ENCODE measurements at regions not wholly inside any gene's neighbourhood (a gene's known extent, or its start where the extent isn't known, plus 50 kb on each side); places are given as distances from the start of the nearest gene placed in this dataset.

- no peak for DNase-seq (ENCODE audit: low read depth in 3 of 3, low spot score in 1 of 3)
Measured at GRCh38 chrX:38987198-38987651, 186.0 kb downstream of the MID1IP1 start.

DNA sequence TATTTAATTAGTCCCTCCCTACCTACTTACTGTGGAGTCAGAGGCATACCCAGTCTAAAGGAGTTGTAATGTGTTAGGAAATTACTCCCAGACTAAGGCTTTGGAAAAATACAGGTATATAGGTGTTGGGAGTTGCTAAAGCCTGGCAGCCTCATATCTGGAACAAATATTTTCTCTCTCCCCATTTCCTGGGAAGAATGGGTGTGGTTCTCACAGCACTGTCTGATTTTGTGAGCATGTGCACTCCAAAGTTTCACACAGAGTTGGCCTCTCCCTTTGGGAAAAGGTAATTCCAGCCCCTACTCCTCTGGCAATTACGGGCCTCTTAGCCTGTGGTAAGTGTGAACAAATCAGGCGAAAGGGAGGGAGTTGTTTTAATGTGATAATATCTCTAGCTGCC is 187.0 kb downstream of the MID1IP1 start:
- no peak for DNase-seq (ENCODE audit: low read depth in 3 of 3, low spot score in 1 of 3)

GRCh38 chrX:38989076-38989475 is 187.8 kb downstream of the MID1IP1 start:
- DNase-seq (ENCODE audit: low read depth in 3 of 3, low spot score in 1 of 3), result no peak

DNA sequence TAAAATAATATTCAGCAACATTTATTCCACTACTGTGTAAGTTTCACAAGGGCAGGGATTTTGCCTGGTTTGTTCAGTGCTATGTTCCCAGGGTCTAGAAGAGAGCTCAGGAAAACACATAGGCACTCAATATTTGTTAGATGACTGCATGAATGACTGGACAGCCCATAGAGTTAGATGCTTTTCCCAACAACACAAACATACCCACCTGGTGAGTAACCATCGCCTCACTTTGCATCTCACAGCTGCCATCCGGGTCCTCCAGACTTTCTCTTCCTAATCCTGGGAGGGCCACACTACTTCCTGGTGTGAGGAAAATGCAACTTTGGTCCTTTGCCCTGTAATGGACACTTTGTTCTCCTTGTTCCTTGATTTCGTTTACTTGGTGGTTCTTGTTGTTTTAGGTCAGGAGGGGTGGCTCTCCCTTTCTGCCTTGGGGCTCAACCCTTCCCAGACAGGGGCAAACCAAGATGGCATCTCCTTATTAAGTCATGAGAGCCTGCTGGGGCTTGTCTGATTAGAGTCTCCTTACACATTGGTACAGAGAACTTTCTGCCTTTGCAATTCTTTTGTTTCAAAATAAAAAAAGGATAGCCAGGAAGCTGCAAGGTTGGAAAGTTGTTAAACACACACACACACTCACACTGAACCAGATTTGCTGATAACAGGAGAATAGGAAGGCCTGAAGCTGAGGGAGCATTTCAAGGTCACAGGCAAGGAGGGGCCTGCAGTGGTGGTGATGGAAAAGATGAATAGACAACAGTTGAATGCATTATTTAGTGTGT is 190.6 kb downstream of the MID1IP1 start:
- DNase-seq (ENCODE audit: low read depth in 3 of 3, low spot score in 1 of 3), result no peak

DNA sequence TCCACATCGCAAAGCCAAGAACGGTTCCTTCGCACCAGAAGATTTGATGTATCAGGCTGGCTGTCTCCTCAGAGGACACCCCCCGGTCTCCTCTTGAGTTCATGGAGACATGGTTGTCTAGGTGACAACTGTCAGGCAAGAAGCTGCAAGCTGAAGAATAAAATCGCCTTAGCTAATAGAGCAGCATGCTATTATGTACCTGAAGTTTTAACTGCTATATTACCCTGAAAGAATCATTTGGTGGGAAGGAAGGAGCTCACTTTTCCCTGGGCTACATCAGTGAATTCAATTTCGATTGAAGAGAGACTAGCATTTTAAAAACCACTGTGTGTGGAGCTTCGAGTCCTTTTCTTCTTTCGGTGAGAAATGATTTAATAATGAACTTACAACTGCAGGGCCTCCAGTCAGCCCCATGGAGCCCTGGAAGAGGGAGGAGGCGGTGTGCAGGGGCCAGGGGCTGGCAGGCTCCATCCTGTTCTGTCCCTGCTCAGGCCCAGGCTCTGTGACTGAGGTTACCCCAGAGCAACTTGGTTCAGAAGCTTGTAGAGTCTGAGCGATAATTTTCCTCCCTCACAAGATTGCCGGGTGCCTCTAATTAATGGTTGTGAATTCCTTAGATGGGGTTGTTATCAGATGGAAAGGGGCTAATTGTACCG is 191.3 kb downstream of the MID1IP1 start:
- no peak for DNase-seq (ENCODE audit: low read depth in 3 of 3, low spot score in 1 of 3)

GRCh38 chrX:38993500-38993899 is 192.2 kb downstream of the MID1IP1 start:
- no peak for DNase-seq (ENCODE audit: low read depth in 3 of 3, low spot score in 1 of 3)

DNA sequence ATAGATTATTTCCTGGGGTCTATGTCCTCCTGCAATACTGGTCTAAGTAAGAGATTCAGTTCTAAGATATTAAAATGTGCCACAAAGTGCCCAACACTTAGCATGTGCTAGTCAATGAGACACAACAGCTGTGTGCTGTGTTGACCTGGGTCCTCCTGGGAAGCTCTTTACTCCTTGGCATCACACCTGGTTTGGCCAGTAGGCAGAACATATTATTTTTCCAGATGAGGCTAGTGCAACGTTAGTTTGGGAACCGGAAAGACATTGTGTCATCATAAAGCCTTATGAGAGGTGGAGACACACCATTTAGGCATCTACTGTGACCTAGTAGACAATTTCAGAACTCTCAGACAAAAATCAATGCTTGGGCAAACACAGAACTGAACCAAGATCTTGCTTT is 197.8 kb downstream of the MID1IP1 start:
- DNase-seq (ENCODE audit: low read depth in 3 of 3, low spot score in 1 of 3), result no peak

DNA sequence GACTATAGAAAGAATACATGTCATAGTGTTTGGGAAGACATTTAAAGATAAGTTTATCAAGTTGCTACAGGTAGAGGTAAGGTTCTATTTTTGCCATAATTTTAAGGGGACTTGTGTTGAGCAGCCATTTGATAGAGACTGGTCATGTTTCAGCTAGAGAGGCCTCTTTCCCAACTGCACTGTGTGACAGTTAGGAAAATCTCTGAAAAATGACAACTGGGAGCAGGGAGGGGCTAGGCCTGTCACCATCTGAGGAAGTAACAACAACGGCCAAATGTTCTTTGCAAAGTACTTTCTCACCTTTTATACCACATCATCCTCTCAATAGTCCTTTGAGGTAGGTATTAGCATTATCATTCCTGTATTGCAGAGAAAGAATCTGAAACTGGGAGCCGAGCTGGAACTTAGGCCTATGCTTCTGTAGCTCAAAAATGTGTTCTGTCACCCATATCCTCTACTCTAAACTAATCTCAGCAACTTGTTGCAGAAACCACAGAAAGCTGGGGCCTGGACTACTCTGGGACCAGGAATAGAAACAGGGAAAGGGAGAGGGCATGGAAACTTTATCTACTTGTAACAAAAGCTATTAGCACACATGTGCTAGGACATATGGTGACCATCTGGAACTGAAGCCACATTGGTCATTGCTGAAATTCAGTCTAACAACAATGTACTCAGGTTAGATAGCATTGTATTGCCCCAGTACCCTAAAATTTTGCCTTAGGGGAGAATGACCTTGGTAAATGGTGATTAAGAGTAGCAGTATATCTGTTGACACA is 198.9 kb downstream of the MID1IP1 start:
- no peak for DNase-seq (ENCODE audit: low read depth in 3 of 3, low spot score in 1 of 3)

DNA sequence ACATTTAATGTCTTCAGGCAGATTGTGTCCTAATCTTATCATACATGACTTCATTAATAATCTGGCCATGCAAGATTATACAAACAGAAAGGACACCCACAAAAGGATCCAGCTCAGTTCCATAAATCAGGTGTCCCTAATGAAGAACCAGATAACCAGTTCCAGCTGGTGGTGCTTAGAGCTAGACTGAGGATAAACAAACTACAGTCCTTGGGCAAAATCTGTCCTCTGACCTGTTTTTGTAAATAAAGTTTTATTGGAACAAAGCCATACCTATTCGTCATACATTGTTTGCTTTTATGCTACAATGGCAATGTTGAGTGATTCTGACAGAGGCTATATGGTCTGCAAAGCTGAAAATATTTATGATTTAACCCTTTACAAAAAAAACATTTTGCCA is 199.5 kb downstream of the MID1IP1 start:
- no peak for DNase-seq (ENCODE audit: low read depth in 3 of 3, low spot score in 1 of 3)

DNA sequence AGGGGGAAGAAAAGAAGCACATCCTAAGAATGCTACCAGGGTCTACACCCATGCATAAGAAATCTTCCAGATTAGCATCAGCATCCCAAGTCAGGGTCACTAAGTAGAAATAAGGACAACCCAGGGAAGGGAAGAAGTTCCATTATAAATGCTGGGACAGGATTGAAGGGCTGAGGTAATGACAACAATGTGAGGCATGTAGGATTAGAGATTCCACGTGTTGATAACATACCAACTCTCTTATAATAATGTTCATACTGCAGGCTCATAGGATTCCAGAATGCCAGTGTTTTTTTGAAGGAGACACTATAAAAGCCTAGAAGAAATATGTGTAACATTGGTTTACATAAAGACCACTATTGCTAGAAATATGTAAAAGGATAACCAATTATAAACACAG is 201.2 kb downstream of the MID1IP1 start:
- no peak for DNase-seq (ENCODE audit: low read depth in 3 of 3, low spot score in 1 of 3)

DNA sequence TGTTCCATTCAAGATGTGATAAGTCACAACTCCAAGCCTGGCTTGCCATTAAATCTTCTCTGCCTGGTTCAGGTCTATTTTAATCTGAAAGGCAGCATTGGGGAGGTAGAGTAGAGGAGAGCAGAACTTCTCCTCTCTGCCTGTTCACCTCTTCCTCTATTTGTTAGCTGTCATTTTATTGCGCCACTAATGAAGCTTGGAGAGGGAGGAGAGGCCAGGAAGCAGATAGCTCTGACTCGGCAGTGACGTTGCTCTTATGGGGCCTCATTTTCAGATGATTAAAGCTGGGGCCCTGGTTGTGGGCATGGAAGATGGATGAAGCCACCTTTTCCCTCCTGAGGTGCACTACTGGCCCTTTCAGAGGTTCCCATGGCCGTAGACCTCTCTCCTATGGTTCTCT is 207.3 kb downstream of the MID1IP1 start:
- DNase-seq (ENCODE audit: low read depth in 3 of 3, low spot score in 1 of 3), result no peak

- no peak for DNase-seq (ENCODE audit: low read depth in 3 of 3, low spot score in 1 of 3)
Measured at GRCh38 chrX:39011454-39012221, 210.4 kb downstream of the MID1IP1 start.

- DNase-seq (ENCODE audit: low read depth in 3 of 3, low spot score in 1 of 3), result no peak
Measured at GRCh38 chrX:39012621-39013111, 211.4 kb downstream of the MID1IP1 start.

GRCh38 chrX:39016556-39016955 is 215.3 kb downstream of the MID1IP1 start:
- DNase-seq (ENCODE audit: low read depth in 3 of 3, low spot score in 1 of 3), result no peak

DNA sequence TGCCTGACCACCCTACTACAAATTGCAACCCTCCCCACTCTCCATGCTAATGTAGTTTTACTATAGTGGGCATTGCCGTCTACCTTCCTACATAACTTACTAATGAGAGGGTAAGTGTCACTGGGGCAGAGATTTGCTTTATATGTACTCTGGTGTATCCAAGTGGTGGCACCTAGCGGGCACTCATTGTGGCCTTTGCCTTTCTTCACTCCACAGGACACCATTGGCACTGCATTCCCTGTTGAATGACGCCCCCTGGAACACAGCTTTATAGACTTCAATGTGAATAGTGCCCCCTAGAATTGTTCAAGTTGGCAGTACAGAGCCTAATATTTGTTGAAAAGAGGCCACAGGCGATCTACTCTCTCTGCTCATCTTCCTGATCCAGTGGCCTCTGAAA is 215.8 kb downstream of the MID1IP1 start:
- DNase-seq (ENCODE audit: low read depth in 3 of 3, low spot score in 1 of 3), result no peak

DNA sequence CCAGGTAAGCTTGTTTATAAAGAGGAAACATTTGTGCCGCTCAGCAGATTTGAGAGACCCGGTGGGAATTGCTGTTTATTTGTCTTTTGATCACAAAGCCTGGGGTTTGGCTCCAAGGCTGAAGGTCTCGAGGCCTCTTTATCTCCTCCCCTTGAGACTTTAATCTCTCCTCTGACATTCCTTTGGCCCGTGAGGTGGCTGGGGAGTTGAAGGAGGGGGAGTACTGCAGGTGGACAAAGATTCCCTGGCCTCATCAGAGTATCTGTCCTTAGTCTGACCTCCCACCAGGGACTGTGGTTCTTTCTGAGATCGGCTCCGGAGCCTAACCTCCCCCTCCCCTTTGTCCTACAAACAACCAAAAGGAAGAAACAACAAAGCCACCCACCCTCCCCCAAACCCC is 216.5 kb downstream of the MID1IP1 start:
- no peak for DNase-seq (ENCODE audit: low read depth in 3 of 3, low spot score in 1 of 3)

DNA sequence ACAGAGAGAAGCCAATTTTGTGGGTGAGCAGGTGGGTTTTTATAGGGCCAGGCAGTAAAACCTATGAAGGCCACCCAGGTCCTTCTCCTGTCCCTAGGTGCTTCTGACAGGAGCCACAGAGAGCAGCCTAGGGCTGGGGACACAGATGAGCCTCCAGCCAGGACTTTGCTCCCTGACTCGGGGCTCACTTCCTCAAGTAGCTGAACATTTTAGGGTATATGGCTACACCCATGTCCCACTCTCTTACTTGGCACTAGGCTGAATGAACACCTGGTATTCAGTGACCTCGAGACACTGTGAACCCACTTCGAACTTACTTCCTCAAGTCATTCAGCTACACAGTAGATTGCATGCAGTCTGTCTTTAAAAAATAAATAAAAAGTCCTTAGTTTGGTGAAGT is 217.3 kb downstream of the MID1IP1 start:
- DNase-seq (ENCODE audit: low read depth in 3 of 3, low spot score in 1 of 3), result no peak

- no peak for DNase-seq (ENCODE audit: low read depth in 3 of 3, low spot score in 1 of 3)
Measured at GRCh38 chrX:39019056-39019455, 217.8 kb downstream of the MID1IP1 start.

DNA sequence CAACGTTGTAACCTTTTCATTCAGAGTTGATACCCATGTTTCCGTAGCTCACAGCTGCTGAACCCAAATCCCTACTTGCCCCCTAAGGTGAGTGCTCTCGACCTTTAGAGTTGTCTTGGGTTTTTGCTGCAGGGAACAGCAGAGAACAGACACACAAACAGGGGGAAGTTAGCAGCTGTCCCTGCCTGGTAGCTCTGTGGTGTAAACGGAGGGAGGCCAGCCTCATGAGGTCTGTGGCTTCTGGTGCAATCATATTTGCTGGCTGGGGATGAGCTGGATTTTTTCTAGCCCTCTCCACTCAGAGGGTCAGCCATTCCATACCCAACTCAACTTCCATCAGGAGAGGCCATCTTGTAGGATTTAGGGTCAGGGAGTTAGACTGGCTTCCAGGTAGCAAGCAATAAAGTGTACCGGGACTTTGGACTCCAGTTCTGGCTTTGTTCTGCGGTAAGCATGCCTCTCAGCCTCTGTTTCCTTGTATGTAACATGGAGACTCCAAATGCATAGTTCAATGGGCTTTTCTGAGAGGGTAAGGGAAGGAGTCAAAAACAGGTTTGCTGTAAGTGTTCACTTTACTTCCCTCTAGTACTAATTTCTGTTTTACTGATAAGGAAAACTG is 218.9 kb downstream of the MID1IP1 start:
- no peak for DNase-seq (ENCODE audit: low read depth in 3 of 3, low spot score in 1 of 3)

- no peak for DNase-seq (ENCODE audit: low read depth in 3 of 3, low spot score in 1 of 3)
Measured at GRCh38 chrX:39022106-39022505, 220.8 kb downstream of the MID1IP1 start.

- no peak for DNase-seq (ENCODE audit: low read depth in 3 of 3, low spot score in 1 of 3)
Measured at GRCh38 chrX:39029221-39029620, 228.0 kb downstream of the MID1IP1 start.
